NCI-H2227 (cell line): ENCODE measurements at regions not wholly inside any gene's neighbourhood (a gene's known extent, or its start where the extent isn't known, plus 50 kb on each side); places are given as distances from the start of the nearest gene placed in this dataset.
"Not testable (repeated sequence)": the region's sequence is repeated elsewhere in the genome, so short reads cannot be mapped to it uniquely, and the experiment has no call there.

ENCODE experiments used
- DNase-seq: peaks from one replicate; lab custom pipeline; 2025; ENCODE audit not compliant: unreplicated experiment; lab: John Stamatoyannopoulos, UW

DNA sequence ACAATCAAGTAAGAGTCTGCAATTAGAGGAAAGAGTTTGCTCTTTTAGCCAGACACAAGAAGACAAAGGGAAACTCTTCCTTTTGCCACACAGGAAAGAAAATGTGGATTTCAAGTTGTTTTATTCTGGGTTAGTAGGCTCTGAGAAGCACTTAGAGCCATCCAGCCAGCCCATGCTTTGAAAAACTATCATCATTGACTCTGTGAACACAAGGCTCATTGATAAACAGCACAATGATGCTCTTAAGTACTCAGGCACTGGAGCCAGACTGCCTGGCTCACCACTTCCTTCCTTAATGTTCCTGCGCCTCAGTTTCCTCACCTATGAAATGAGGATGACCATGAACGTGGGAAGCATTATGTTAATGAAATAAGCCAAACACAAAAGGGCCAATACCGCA is 150.2 kb upstream of the EEA1 start:
- no peak for DNase-seq

DNA sequence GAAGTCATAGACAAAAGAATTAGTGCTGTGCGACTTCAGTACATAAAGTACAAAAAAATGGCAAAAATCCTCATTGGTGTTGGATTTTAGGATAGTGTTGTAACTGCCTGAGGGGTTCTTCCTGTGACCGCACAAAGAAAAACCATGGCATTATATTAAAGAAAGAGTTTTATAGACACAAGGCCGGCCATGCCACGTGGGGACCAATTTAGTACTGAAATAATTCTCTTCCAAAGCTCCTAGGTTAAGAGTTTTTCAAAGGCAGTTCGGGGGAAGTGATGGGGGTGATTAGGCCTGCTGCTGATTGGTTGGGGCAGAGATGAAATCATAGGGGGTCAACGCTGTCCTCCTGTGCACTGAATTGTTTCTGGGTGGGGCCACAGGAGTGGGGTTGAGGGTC is 150.9 kb upstream of the EEA1 start:
- DNase-seq: no peak

DNA sequence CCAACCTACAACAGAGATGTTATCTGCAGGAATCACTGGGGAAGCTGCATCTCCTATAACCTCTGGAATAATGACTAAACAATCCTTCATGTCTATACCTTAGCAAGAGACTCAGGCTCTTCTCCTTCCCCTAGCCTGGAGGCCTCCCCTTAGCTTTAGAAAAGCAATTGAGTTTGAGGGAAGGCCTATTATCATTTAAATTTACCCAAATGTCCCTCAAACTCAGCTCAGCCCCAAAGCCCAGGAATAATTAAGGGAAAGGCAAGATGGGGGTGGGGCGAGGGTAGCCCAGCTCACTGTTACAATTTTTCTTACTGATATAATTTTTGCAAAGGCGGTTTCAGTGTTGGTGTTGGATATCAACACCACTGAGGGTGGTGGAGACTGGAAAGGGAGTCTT is 151.4 kb upstream of the EEA1 start:
- DNase-seq: no peak

DNA sequence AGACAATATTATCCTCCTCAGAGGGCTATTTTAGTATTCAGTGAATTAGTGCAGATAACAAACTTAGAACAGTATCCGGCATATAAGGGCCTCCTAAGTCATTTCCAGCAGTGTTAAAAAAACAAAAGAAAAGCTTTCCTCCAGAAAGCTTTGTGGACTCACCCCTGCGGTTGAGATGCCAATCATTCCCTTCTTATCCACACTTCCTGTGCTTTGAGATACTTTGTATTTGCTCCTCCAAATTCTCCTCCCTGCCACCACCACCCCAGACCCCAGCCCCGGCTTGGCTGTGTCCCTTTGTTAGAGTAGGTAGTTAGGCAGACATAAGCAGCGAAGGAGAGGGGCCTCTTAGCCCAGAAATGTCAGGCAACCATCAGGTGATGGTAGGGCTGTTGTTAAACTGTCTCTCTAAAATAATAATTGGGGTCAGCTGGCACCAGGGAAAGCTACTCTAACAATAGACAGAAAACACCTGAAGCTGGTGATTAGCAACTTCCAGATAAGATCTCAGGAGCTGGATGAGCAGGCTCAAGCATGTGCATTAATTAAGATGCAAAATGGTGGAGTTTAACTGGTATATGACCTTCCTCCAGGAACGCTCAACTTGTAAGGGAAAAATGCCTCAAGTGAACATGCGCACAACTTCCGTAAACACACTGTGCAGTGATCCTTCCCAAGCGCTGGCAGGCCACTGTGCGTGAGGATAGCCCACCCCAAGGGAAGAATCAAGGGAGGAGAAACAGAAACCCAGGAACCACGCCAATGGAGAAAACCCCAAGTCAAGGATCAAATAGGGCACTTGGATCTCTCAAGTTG is 152.1 kb upstream of the EEA1 start:
- DNase-seq: no peak

DNA sequence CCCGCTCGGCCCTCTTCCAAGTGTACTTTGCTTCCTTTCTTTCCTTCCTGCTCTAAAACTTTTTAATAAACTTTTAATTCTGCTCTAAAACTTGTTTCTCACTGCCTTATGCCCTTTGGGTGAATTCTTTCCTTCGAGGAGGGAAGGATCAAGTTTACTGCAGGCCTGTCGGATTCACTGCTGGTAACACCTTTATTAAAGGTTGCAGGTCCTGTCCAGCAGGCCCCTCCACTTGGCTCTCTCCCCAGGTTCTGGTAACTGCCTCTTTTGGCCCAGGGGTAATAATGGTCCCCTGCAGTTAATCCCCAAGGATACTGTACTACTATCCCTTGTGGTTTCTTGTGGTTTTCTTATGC is 152.7 kb upstream of the EEA1 start:
- no peak for DNase-seq

DNA sequence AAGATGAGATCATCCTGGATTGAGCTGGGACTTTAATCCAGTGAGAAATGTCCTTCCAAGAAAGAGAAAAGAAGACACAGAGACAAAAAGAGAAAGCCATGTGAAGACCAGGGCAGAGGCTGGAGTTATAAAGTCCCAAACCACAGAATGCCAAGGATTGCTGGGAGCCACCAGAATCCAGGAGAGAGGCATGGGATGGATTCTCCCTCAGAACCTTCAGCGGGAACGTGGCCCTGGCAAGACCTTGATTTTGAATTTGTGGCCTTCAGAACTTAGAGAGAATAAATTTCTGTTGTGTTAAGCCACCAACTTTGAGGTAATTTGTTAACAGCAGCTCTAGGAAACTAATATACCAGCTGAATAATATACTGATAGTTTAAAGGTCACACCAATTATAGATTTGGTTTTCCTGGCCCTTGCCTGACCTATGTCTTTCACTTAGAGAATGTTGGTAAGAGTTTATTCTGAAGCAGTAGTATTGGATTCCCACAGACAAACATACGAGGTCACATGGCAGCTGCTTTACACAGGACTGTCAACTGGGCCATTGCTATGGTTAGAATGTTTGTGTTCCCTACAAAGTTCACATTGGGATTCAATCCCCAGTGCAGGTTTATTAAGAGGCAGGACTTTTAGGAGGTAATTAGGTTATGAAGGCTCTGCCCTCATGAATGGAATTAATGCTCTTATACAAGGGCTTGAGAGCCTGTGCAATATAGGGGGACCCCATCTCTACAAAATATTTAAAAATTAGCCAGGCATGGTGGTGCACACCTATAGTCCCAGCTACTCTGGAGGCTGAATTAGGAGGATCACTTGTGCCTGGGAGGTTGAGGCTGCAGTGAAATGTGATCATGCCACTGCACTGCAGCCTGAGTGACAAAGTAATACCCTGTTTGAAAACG is 156.5 kb upstream of the EEA1 start:
- DNase-seq: no peak

DNA sequence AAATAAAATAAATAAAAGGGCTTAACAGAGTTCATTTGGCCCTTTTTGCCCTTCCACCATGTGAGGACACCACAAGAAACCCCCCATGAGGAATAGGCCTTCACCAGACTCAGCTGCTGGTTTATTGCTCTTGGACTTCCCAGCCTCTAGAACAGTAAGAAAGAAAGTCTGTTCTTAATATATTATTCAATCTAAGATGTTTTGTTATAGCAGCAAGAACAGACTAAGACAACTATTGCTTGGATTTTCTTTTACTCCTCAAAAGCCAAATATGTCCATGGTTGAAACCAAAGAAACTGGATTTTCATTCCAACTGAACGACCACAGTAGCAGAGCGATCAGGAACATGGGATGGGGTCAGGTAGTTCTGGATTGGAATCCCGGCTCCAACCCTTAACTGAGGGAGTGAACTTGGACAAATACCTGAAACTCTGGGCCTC is 157.2 kb upstream of the EEA1 start:
- no peak for DNase-seq

DNA sequence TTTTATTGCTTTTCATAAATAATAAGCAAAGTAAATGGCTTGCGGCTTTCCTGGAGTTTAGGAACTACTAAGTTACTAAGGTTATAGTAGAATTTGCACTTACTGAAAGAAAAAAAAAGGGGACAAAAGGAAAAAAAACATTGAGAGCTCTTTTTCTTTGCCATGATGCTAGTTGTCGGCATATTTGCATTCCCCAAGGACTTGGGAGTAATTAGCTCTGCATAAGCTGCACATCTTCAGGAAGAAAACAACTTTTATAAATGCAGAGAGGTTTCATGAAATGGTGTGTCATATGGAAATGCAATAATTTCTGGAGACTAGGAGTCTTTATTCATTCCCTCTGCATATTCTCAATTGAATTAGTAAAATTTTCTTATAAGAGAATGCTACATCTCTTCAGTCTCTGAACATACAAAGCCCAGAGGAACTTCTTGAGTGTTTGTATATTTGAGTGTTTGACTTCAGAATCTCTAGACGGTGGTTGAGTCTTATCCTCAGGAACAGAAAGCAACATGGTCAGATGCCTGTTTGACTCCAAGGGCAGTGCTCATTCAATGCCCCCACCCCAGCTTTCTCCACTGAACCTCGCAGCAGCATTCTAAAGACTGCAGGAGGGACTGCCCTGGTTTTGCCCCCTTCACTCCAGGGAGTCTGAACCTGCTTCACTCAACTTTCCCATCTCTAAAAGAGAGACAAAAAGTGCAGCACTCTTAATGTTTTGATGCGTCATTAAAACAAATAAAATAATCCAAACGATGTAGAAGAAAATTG is 158.9 kb upstream of the EEA1 start:
- no peak for DNase-seq

DNA sequence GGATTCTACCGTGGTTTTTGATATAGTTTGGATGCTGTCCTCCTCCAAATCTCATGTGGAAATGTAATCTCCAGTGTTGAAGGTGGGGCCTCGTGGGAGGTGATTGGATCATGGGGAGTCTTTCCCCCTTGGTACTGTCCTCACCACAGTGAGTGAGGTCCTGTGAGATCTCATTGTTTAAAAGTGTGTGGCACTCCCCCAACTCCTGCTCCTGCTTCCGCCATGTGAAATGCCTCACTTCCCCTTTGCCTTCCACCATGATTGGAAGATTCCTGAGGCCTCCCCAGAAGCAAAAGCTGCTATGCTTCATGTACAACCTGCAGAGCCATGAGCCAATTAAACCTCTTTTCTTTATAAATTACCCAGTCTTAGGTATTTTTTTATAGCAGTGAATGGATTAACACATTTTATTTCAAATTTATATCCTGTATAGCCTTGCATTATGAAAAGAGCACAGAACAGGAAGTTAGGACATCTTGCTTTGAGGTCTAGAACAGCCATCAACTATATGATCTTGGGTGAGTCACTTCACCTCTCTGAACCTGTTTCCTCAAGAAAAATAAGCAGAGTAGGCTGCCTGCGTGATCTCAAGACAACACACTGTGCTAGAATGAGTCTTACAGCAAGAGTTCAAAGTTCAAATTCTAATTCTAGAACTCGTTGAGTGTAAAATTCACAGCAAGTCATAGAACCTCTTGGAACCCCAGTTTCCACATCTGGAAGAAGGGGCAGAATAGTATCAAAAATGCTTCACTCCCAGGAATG is 160.9 kb upstream of the EEA1 start:
- DNase-seq: no peak

DNA sequence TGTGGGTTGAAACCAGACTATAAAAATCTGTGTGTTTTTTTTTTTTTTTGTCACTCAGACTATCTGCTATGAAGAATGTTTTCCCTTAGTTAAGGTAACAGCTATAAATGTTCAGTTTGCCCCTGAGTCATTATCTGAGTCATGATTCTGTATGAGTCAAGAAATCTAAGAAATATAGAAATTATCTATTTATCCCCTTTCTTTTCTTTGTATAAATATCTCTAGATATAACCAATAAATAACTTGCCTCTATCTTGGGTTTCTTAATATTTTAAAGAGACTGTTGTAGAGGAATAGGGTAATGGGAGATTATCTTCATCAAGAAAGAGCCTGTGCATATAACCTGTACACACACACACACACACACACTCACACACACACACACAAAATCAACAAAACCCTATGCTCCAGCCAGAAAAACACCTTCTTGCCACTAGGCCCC is 161.7 kb upstream of the EEA1 start:
- no peak for DNase-seq

DNA sequence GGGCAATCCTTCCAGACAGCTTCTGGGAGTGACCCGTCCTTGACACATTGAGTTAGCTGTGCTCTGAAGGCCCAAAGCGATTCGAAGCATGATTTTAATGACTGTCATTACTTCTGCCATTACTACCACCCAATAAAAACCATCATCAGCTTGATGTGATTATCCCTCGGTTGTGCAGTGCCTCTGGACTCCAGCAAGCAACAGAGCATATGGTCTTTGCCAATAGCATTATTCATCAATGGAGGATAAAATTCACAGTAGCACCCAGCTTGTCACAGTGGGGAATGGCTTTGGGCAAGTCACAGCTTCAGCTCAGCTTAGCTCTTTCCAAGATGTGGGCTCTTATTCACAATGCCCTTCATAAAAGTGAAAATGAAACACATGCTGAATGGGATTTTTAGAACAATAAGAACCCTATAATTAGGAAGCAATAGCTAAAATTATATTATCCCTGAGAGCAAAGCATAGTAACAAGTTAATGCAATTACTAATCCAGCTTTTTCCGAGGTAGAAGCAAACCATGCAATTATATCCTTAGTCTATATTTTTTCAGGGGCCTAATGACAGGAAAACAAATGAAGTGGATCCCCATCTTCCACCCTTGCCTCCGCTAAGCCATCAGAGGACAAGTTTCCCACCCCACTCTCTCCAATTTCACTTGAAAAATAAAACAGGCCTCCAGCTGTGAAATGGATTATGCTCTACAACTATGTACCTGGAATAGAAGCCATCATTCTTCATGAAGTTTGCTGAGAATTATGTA is 163.0 kb upstream of the EEA1 start:
- DNase-seq: peak; percentile 87

DNA sequence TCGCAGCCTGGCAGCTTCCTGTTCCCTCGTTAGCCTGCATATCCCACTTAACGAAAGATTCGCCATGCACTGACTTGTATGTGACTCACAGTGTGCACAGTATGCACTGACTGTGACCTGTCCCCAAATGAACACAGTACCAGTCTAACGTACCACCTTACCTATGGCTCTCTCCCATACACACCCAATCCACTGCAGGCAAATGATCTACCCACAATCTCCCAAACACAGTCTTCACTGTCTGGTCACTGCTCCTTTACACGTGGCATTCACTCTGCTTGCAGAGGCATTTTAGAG is 163.5 kb upstream of the EEA1 start:
- peak; percentile 64 for DNase-seq

DNA sequence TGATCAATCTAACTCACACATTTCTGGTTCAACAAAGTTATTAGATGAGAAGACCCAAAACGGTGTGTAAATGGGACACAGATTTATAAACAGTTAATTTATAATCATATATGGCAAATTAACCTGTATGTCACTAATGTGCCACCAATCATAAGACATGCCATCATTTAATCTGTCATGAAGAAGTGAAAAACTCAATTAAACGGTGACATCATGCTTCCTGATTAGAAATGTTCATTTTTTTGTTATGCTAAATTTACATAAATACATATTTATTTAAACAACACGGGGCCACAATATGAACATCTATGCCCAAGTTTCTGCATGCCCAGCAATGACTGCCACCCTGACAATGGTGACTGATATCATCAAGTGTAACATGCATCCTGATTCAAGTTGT is 164.1 kb upstream of the EEA1 start:
- no peak for DNase-seq

DNA sequence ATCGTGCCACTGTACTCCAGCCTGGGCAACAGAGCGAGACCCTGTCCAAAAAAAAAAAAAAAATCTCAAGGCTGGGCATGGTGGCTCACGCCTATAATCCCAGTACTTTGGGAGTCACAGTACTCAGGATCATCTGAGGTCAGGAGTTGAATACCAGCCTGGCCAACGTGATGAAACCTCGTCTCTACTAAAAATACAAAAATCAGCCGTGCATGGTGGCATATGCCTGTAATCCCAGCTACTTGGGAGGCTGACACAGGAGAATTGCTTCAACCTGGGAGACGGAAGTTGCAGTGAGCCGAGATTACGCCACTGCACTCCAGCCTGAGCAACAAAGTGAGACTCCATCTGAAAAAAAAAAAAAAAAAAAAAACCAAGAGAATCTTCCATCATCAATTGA is 165.1 kb upstream of the EEA1 start:
- not testable (repeated sequence) for DNase-seq

DNA sequence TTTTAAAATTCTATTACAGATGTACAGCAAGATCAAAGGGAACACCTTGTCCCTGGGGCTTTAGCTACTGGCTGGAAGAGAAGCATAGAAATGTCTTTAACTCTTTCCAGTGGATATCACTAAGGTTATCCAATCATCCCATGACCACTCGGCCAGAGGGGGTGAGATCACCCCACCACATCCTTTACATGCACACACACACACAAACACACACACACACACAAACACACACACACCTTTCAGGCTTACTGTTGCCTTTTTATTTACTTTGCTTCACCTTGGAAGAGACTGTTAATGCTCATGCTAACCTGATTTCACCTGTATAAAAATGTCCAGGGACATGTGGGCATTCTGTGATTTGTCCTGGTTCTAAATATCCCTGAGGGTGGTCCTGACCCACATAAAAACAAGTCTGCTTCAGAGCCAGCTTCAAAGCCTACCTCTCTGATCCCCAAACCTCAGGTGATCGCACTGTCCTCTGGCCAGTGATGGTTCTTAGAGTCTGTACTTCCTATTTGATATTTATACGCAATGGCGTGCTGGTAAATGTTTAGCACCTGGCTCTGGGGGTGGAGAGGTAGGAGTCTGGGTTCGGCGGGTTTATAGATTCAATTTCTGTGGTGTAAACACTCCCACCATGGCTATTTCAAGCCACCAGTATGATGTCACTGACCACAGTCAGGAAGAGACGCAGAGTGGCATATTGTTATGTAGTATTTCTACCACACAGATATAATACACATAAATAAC is 166.1 kb upstream of the EEA1 start:
- no peak for DNase-seq

DNA sequence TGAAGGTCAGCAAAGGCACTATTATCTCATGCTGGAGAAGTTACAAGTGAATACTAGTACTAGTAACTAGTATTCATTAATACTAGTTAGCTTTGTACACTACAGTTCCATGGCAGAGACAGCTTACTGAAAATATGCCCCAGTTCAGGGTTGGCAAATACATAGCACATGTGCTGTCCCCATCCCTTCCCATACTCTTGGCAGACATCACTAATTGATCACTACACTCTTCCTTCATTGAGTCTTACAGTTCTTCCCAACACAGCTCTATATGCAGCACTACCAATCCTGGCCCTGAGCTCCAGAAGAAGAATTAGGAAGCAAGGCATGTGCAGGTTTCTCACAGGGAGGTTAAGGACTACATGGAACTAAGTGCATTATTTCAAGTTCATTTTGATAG is 168.3 kb upstream of the EEA1 start:
- no peak for DNase-seq

DNA sequence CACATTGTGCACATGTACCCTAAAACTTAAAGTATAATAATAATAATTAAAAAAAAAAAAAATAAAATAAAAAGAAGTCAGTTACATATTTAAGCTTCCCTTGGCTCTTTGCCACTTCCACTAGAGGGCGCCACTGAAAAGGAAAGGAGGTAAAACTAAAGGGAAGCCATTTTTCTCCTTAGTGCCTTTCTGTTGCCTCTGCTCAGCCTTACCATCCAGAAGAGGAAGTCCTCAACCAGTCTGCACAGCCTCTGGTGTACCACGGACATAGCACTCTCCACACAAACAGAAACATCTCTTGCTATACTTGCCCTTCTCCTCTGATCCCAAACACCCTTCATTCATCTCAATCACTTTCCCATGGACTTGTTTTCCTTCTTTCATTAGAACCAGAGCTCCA is 169.0 kb upstream of the EEA1 start:
- peak; percentile 54 for DNase-seq

DNA sequence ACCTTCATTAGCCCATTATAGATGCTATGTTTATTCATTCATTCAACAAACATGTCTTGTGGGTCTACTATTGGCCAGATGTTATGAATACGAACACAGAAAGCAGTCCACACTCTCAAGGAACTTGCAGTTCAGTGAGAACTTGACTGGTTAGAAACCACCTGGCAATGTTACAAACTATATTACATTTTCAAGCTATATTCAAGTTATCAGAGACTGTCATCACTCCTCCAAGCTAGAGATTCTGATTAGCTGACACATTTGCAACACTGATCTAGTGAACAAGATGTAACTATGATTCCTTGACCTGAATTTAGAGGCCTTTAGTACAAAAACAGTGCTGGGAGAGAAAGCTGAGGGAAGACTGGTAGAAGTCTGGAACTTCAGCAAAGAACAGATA is 170.7 kb upstream of the EEA1 start:
- no peak for DNase-seq

DNA sequence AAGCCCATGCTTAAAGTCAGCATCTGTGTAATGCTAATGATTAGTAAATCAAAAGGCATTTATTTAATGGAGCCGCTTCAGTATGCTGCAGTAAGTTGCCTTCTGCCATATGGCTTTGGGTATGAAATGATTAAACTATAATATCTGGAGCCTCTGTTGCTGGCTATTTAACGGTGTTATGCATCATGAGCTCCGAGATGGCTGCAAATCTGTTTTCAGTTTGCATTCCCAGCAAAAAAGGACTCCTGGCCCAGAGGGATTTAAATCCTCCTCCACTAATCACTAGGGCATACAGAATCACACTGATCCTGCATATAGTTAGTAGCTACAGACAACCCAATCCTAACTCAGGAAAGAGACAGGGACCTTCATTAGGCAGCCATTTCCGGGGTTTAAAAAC is 171.5 kb upstream of the EEA1 start:
- no peak for DNase-seq

DNA sequence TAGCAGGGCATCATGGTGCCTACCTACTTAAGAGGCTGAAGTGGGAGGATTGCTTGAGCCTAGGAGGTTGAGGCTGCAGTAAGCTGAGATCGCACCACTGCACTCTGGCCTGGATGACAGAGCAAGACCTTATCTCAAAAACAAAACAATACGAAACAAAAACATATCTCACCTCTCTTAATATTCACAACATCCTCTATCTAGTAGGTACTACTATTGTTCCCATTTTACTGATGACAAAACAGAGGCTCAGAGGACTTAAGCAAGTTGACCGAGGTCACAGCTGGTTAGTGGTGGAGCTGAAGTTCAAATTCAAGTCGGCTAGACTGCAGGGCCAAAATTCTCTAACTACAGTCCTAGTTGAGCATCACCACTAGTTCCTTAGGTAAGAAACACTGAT is 172.3 kb upstream of the EEA1 start:
- no peak for DNase-seq
